ENCODE measurements at regions not wholly inside any gene's neighbourhood (a gene's known extent, or its start where the extent isn't known, plus 50 kb on each side); places are given as distances from the start of the nearest gene placed in this dataset.
"Not testable (repeated sequence)": the region's sequence is repeated elsewhere in the genome, so short reads cannot be mapped to it uniquely, and the experiment has no call there.

DNA sequence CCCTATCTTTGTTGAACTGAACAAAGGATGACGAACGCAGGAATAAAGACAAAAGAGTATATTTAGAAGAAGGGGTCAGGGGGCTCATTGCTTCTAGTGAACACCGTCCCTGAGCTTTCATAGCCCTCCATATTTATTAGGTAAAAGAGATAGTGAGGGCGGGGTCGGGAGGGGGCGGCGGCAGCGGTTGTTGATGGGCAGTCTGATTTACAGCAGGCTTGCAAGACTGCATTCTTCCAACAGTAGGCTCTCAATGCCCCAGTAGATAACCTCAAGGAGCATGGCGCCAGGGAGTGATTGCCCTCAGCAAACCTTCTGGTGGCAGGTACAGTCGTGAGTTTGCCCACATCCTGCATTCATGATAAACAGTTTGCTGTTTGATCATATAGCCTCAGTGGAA, 563.3 kb upstream of the SYNCRIP start:
- DNase-seq: no peak

DNA sequence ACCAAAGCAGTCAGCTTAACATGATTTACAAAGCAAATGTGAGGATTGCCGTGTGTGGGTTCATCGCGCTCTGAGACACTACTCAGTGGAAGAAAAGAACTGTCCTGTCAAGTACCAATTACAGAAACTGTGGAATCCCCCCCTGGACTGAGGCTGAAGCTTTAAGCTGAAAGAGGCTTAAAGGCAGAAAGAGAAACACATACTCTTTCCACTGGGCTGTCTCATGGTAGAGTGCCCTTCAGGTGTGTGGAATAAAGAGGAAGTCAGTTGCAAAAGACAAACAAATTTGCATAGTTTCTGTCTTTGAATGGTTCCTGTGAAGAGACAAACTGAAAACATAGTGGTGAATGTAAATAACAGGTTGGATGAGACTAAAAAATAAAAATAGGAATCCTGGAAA, 560.4 kb upstream of the SYNCRIP start:
- no peak for DNase-seq

DNA sequence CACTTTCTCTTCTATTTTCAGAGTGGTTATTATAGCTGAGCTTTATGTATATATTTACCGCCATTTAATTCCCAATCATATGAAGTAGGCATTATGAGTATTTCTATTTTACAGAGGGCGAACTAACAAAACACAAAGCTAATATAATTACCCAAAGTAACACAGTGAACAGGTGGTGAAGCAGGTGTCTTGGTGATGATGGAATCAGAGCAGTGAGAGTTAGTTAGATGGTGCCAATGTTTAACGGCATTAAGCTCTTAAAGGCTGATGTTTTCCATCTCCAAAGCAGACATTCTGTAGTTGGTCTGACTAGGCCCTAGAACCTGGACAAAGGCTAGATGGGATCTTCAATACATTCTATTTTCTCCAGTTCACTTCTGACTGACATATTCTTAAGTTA, 551.1 kb upstream of the SYNCRIP start:
- no peak for DNase-seq

DNA sequence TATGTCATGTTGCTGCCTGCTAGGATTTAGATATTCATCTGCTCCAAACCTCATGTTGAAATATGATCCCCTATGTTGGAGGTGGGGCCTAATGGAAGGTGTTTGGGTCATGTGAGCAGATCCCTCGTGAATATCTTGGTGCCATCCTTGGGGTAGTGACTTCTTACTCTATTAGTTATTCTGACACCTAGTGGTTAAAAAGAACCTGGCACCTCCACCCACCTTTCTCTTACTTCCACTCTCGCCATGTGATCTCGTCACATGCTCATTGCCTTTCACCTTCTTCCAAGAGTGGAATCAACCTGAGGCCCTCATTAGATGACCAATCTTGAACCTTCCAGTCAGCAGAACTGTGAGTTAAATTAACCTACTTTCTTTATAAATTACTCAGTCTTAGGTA, 549.4 kb upstream of the SYNCRIP start:
- peak; percentile 6 for DNase-seq

DNA sequence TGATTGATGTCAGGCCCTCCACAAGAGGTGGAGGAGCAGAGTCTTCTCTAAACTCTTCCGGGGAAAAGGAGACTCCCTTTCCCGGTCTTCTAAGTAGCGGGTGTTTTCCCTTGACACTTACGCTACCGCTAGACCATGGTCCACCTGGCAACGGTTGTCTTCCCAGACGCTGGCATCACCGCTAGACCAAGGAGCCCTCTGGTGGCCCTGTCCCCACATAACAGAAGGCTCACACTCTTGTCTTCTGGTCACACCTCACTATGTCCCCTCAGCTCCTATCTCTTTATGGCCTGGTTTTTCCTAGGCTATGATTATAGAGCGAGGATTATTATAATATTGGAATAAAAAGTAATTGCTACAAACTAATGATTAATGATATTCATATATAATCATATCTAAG, 532.5 kb upstream of the SYNCRIP start:
- not testable (repeated sequence) for DNase-seq

DNA sequence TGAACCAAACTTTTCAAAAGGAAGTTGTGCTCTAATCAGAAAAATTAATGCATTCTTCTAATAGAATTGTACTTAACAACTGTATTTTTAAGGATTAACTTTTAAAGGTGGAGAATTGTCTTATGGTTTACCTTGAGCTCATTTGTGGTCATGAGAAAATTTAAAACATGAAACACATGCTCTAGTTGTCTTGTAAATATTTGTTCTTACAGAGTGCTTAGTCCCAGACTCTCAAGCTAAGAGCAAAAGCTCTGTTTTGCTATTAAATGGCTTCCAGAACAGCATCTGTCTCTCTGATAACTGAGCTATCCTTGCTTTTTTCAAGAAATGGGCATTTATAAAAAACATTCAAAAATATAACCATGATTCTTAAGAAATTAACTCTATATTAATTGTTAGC, 512.2 kb upstream of the SYNCRIP start:
- no peak for DNase-seq

DNA sequence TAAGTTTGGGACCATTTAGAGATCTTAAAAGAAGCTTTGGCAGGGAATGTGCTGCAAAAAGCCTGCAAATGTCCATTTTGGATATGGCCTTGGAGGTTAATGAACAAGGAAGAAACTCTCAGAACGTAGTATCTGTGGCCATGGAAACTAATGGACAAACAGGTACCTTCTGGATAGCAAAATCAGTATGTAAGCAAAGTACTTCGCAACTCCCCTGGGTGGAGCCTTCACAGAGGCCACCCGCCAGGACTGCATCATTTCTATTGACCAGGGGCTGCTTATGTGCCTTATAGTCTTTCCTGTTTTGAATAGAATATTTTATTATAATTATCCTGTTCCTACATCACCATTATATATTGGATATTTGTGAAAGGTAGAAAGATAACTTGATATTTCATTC, 510.8 kb upstream of the SYNCRIP start:
- no peak for DNase-seq

DNA sequence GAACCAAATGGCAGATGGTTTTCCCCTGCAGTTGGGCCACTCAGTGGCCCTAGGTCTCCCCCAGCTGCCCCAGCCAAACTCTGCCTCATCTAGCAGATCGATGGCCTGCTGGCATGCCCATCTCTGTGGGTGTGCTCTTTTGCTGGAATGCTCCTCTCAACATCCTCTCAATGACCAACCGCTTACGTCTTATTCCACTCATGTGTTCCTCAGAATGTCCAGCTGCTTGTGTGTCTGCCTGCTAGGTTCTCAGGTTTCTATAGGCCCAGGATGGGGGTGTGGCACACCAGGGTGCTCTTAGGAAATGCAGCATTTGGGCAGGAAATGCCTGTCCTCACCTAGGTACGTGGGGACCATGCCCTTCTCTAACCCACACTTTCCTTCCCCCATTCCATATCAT, 509.9 kb upstream of the SYNCRIP start:
- DNase-seq: no peak

DNA sequence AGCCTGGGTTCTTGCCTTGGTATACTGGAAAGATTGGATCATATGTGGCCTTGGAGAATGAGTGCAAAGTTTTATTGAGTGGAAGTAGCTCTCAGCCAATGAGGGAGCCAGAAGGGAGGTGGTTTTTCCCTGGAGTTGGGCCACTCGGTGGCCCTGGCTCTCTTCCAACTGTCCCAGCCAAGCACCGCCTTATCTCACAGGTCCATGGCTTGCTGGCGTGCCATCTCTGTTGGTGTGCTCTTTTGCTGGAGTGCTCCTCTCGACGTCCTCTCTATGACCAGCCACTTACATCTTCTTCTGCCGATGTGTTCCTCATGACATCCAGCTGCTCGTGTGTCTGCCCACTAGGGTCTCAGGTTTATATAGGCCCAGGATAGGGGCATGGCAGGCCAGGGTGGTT, 505.9 kb upstream of the SYNCRIP start:
- DNase-seq: no peak

DNA sequence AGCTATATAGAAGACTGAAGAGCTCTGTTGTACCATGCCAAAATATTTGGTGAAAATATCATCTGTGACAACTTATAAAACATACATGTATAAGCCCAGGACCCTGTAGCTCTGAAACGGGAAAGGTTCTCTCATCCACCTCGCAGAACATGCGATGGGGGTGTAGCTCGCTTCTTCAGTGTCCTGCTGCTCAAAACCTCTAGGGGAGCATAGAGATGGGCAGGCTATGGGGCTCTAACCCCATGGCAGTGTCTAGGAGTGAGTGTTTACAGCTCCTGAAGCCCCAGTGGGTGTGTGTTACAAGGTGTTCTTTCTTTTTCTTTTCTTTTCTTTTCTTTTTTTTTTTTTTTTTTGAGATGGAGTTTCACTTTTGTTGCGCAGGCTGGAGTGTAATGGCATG, 505.2 kb upstream of the SYNCRIP start:
- DNase-seq: no peak

DNA sequence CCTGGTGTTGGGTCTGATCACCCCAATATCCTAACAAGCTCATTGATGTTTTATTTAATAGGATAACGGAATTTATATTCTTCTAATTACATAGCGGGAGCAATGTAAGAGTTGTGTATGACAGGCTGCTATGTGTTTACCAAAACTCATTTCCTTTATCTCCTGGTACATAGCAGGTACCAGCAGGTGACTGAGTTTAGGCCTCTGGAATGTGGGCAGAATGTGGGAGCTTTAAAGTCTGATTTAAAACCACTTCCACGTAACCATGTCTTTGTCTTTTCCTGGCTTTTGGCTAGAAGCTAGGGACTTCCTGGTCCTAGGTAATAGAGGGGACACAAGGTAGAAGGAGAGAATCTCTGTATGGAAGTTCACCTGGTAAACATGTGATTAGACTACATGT, 504.6 kb upstream of the SYNCRIP start:
- no peak for DNase-seq

DNA sequence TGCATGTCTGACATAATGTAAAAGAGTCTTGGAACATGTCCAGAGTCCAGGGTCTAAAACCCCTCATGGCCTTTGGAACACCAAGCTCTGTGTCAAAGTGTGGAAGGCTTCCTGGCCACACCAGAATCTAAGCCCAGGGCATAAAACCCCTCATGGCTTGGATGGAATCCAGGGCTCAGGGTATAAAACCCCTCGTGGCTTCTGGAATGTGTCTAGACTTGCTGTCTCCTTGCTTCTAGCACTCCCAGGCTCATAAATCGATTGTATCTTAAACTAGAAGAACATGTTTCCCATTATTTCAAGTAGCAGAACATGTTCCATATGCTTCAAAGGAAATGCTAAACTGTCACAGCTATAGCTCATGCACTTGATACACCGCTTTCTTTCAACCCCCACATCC, 504.1 kb upstream of the SYNCRIP start:
- not testable (repeated sequence) for DNase-seq

DNA sequence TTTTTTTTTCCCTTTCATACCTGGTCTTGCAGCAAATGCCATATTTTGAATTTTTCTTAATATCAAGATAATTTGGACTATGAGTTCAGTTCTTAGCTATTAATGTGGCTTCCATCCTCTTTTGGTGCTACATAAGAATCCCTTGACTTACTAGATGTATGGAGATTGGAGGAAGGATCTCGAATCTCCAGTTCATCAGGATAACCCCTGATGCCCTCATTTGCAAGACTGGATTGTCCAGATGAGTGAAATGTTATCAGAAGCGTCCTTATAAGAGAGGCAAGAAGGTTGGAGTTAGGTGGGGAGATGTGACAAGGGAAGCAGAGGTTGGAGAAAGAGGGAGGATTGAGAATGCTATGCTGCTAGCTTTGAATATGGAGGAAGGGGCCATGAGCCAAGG, 499.6 kb upstream of the SYNCRIP start:
- DNase-seq: no peak

DNA sequence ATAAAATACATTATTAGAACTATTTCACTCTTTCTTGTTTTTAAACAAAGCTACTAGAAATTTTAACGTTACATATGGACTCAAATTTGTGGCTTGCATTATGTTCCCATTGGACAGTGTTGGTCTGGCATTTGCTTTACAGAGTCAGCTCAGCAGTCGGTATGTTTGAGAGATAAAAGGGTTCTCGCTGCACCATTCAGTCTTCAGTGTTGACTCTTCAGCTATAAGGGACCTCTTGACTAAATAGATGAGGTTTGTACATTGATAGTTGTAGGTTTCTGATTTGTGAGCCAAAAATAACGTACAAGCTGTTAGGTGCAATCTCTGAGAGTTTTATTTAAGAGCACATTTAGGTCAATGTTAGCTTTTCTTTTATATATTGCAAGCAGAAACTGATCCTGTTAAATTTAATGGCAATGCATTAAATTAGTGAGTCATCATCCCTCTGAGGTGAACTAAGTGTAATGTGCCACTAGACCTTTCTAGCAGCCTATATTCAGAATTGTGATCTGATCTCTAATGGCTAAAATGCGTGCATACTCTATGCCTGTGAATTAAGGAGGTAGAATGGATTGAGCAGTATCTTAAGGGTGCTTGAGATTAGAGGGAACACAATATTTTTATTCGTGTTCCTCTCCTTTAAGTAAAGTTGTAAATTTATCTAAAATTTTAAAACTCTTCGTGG, 485.6 kb upstream of the SYNCRIP start:
- no peak for DNase-seq

DNA sequence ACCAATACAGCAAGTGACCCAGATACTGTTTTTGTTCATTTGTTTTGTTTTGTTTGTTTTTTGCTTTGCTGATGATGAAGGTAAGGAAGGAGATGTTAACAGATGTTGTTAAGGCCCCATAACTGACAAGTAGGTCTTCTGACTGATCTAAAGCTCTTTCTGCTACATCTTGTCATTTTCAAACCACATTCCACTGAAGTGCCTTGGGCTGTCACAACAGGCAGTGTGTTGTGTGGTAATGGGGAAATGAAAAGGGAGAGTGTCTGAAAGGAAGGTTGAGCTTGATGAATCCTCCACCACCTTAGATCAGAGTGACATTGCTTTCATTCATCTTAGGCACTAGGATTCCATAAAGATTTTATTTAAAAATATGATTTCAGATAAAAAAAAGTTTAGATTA, 479.4 kb upstream of the SYNCRIP start:
- no peak for DNase-seq

DNA sequence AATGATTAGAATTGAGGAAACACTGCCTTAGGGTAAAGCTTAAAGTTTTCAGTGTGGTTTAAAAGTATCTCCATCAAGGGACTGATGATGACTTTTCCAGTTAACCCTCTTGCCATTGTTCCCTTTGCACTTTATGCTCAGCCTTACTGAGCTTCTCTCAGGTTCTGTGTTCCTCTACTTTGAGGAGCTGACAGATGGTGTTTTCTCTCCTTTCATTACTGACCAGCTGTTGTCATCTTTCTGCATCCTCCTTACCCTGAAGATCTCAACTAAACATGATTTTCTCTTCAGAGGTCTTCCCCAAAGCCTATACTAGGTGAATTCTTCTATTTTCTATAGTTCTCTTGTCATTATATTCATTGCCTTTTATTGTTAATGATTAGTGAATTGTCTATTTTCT, 475.6 kb upstream of the SYNCRIP start:
- no peak for DNase-seq

DNA sequence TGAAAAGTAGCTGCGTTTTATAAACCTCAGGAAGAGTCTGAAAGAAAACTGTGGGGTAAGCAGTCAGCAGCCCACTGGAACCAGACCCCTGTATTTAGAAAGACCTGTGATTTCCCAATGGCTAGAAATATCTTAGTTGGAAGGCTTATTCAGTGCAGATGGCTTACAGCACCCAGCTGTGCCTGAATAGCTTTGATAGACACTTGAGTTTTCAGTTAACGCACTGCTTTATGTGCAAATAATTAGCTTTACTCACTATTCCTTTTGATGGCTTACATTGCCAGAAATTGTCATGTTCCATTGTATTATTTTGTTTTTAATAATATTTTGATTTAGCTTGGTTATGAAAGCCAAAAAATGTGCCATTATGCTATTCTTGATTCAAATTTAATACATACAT, 465.3 kb upstream of the SYNCRIP start:
- no peak for DNase-seq

DNA sequence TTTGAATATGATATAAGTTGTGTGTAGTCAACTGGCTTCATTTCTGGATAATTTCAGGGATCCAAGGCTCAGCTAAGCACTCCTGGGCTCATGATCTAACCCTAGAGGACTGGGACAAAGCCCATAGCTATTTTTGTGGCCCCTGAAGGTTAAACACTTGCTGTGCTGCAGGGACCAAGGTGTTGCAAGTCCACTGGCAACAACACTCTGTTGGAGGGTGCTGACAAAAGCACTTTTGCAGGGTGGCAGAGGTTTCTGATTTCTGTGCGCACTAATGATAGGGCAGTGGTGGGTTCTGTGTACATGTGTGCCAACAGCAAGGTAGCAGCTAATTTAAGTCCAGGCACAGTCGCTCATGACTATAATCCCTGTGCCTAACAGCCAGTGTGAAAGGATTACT, 445.3 kb upstream of the SYNCRIP start:
- no peak for DNase-seq

DNA sequence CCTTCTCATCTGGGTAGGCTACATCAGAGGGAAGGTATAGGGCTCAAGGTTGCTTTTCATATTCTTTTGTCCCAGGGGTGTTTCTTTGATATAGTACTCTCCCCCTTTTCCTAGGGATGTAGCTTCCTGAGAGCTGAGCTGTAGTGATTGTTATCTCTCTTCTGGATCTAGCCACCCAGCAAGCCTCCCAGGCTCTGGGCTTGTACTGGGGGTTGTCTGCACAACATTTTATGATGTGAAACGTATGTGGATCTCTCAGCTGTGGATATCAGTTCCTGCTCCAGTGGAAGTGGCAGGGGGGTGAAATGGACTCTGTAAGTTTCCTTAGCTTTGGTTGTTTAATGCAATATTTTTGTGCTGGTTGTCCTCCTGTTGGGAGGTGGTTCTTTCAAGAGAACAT, 437.3 kb upstream of the SYNCRIP start:
- DNase-seq: no peak

DNA sequence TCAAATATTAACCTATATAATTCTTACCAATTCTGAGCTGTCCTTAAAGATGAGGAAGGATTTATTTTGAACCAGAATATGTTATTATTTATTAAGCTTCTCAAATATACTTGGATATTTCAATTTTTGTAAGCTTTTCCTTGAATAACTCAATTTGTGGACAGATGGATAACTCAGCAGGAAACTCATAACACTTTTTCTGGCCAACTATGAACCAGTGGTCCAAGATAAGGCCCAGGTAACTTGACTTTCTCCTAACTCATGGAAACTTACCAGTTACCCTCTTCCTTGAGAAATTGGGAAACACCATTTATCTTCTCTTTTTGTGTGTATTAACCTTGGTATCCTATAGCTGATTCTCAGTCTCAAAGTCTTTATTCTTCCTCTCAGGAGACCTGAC, 427.5 kb upstream of the SYNCRIP start:
- DNase-seq: no peak

DNA sequence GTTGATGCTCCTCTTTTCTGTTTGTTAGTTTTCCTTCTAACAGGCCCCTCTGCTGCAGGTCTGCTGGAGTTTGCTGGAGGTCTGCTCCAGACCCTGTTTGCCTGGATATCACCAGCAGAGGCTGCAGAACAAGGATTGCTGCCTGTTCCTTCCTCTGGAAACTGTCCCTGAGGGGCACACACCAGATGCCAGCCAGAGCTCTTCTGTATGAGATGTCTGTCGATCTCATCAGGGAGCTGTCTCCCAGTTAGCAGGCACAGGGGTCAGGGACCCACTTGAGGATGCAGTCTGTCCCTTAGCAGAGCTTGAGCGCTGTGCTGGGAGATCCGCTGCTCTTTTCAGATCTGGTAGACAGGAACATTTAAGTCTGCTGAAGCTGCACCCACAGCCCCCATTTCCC, 422.3 kb upstream of the SYNCRIP start:
- DNase-seq: not testable (repeated sequence)

DNA sequence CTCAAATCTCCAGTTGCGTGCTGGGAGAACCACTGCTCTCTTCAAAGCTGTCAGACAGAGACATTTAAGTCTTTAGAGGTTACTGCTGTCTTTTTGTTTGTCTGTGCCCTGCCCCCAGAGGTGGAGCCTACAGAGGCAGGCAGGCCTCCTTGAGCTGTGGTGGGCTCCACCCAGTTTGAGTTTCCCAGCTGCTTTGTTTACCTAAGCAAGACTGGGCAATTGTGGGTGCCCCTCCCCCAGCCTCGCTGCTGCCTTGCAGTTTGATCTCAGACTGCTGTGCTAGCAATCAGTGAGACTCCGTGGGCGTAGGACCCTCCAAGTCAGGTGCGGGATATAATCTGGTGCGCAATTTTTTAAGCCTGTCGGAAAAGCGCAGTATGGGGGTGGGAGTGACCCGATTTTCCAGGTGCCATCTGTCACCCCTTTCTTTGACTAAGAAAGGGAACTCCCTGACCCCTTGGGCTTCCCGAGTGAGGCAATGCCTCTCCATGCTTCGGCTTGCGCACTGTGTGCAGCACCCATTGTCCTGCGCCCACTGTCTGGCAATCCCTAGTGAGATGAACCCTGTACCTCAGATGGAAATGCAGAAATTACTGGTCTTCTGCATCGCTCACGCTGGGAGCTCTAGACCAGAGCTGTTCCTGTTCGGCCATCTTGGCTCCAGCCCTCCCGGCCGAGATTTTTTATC, 414.8 kb upstream of the SYNCRIP start:
- not testable (repeated sequence) for DNase-seq

DNA sequence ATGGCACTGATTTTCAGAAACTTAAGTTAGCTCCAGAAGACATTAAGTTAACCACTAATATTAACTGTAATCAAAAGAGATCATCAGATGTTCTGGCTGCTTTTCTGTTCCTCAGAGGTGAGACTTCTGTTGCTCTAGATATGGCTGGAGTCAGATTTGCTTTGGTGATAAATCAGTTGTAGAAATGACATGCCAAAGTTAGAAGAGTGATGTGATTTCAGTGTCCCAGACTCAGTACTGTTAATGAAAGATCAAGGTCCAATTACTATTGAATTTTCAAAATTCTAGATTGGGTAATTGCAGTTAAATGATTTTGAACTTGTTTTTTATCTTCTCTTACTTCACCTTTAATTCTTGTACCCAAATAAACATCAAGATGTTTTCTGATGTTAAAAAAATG, 402.4 kb upstream of the SYNCRIP start:
- DNase-seq: no peak

DNA sequence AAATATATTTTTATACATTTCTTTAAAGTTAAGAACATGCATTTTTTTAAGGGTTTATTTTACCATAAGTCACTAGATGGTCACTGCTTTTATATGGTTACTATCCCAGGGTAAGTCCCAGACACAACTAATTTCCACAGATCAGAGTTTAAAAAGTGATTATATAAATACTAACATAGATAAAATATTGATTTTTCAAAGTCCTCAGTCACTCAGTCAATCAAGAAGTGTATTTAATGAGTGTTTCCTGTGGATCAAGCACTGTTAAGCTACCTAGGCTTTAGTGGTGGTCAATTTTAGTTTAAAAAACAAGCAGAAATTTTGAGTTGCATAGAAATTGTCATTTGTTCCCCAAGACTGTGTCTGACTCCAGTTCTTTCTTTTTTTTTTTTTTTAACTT, 399.5 kb upstream of the SYNCRIP start:
- no peak for DNase-seq

DNA sequence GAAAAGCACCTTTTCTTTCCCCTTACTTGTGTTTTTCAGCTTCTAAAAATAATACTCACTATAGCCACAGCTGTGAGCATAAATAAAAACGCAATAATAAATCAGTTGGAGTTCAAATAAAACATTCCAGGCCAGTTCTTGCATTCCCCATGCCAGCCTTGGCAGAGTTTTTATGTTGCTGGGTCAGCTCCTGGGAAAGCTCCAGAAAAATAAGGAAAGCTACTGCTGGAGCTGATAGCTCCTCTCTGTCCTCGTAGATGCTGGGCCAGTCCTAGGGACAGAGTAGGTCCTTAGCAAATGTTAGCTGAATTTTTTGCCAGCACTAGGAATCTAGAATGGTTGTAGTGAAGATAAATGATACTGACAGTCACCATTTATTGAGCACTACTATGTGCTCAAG, 389.0 kb upstream of the SYNCRIP start:
- no peak for DNase-seq

All from EL (cell line).